ENCODE measurements at regions not wholly inside any gene's neighbourhood (a gene's known extent, or its start where the extent isn't known, plus 50 kb on each side); places are given as distances from the start of the nearest gene placed in this dataset.

- TF ChIP-seq TAF7 (tag; IDR thresholded peaks at IDR 0.05), result no peak
- no peak for TF ChIP-seq E4F1 (CRISPR knock-in tag; IDR thresholded peaks at IDR 0.05; ENCODE audit: borderline replicate concordance)
- no peak for TF ChIP-seq CAMTA2 (CRISPR knock-in tag; conservative IDR thresholded peaks at IDR 0.05)
- TF ChIP-seq ZBTB8A (IDR thresholded peaks at IDR 0.05; ENCODE audit: partially characterized antibody), result no peak
Observed at GRCh38 chr1:163837206-163837605, 515.5 kb downstream of the NUF2 start (continued).

GRCh38 chr1:163842571-163842970 lies 520.8 kb downstream of the NUF2 start:
- CTCF ChIA-PET (ENCODE audit: low intra/inter-chr PET ratio), result no interaction called here
- FAIRE-seq (no peak), ATAC-seq (no peak), DNase-seq (ENCODE audit: extremely low read depth in 1 of 4, low spot score in 3 of 4) (no peak)
- Histone ChIP-seq H3K27ac (ENCODE audit: extremely low read depth, low read depth, low read length) (no peak overlapping the region), H3K36me3 (ENCODE audit: control insufficient read depth, insufficient read depth, low read length) (no peaks in the 10 kb centered on the region), H3K9ac (ENCODE audit: insufficient read depth in 1 of 2, low read depth in 2 of 2, low read length in 2 of 2) (no peak overlapping the region), H3K9me1 (ENCODE audit: control insufficient read depth, insufficient read depth, low read length) (no peaks in the 10 kb centered on the region), H4K20me1 (replicated peaks; ENCODE audit: control insufficient read depth, insufficient read depth, low read length) (no peaks in the 10 kb centered on the region), H3K27me3 (ENCODE audit: control insufficient read depth in 2 of 2, insufficient read depth in 2 of 2, low read length in 2 of 2) (no peaks in the 10 kb centered on the region), H3K9me3 (replicated peaks; ENCODE audit: control insufficient read depth, insufficient read depth, low read depth, low read length) (no peaks in the 10 kb centered on the region; the same call in 1 of the 2 replicates), H3K79me2 (ENCODE audit: control insufficient read depth, insufficient read depth, low read length) (no peaks in the 10 kb centered on the region), H2AFZ (ENCODE audit: low read depth, low read length) (no peak overlapping the region), H3K4me2 (ENCODE audit: insufficient read depth, low read length) (no peak overlapping the region), H3K4me1 (replicated peaks in 1 of 2; ENCODE audit: control insufficient read depth in 2 of 2, insufficient read depth in 2 of 2, low read length in 2 of 2) (no peaks in the 10 kb centered on the region), H3K4me3 (no peak overlapping the region)
- in situ Hi-C loops (cut with MboI) (no loop called here), intact Hi-C loops (cut with micrococcal nuclease) (no loop called here)
- WGBS (ENCODE audit: insufficient coverage, low coverage, missing lambda C conversion rate), result 0% methylated on average over 2 of the region's 2 CpGs
- POLR2A ChIA-PET, result no interaction called here
- no TSS peak for BruUV-seq (replicated peaks)
- no peak for TF ChIP-seq ZNF318 (IDR thresholded peaks at IDR 0.05; ENCODE audit: borderline replicate concordance in 1 of 2, low read depth in 1 of 2)
- no peak for TF ChIP-seq RBM15 (IDR thresholded peaks at IDR 0.05; ENCODE audit: insufficient read depth, low read length)
- TF ChIP-seq GATA2 (CRISPR knock-in tag; IDR thresholded peaks at IDR 0.05), result no peak
- no peak for TF ChIP-seq HDAC6 (IDR thresholded peaks at IDR 0.05; ENCODE audit: low read depth, low read length)
- no peak for TF ChIP-seq SIX5 (IDR thresholded peaks at IDR 0.05; ENCODE audit: borderline replicate concordance in 1 of 2, insufficient read depth in 1 of 2, low read depth in 1 of 2, low read length in 2 of 2)
- TF ChIP-seq IFI16 (CRISPR knock-in tag; IDR thresholded peaks at IDR 0.05), result no peak
- TF ChIP-seq ZZZ3 (IDR thresholded peaks at IDR 0.05), result no peak
- TF ChIP-seq EHMT2 (IDR thresholded peaks at IDR 0.05), result no peak
- TF ChIP-seq TRIM28 (IDR thresholded peaks at IDR 0.05), result no peak

Measured in K562 (cell line).